ENCODE measurements at regions not wholly inside any gene's neighbourhood (a gene's known extent, or its start where the extent isn't known, plus 50 kb on each side); places are given as distances from the start of the nearest gene placed in this dataset.

GRCh38 chr9:95822583-95823431 is 52.7 kb upstream of the ERCC6L2 start:
- Mint-ChIP-seq H3K9me3 (no peaks in the 10 kb centered on the region), H3K27me3 (ENCODE audit: low read depth) (no peaks in the 10 kb centered on the region), H3K4me3 (no peak overlapping the region), H3K36me3 (no peaks in the 10 kb centered on the region), H3K4me1 (peaks cover 13% of the 10 kb centered on the region), H3K27ac (no peak overlapping the region)
- CTCF ChIA-PET, result interaction anchor here (1.0 kb wide), 1 partner anchor 203 kb away, joined by 3 read pairs; no protein-coding TSS in a partner anchor
- ATAC-seq (no peak), DNase-seq (ENCODE audit: low spot score) (no peak)
- POLR2A ChIA-PET, result interaction anchor here (0.6 kb wide), 1 partner anchor 1153 kb away, joined by 5 read pairs; no protein-coding TSS in a partner anchor
- TF ChIP-seq EMX1 (CRISPR knock-in tag; IDR thresholded peaks at IDR 0.05), result no peak
- no peak for TF ChIP-seq FOXJ3 (CRISPR knock-in tag; IDR thresholded peaks at IDR 0.05; ENCODE audit: borderline replicate concordance)
- TF ChIP-seq ARID4B (CRISPR knock-in tag; IDR thresholded peaks at IDR 0.05; ENCODE audit: borderline replicate concordance), result no peak
- no peak for TF ChIP-seq OVOL2 (CRISPR knock-in tag; IDR thresholded peaks at IDR 0.05; ENCODE audit: borderline replicate concordance)
- TF ChIP-seq KAT7 (CRISPR knock-in tag; IDR thresholded peaks at IDR 0.05; ENCODE audit: borderline replicate concordance), result no peak
- TF ChIP-seq ZNF317 (CRISPR knock-in tag; IDR thresholded peaks at IDR 0.05; ENCODE audit: borderline replicate concordance, low read depth), result no peak
- TF ChIP-seq CREB1 (CRISPR knock-in tag; IDR thresholded peaks at IDR 0.05), result no peak

GRCh38 chr9:95822015-95822414 is 53.5 kb upstream of the ERCC6L2 start:
- Mint-ChIP-seq H3K4me1 (peaks cover 15% of the 10 kb centered on the region), H3K4me3 (no peak overlapping the region), H3K27ac (no peak overlapping the region), H3K9me3 (no peaks in the 10 kb centered on the region), H3K36me3 (no peaks in the 10 kb centered on the region), H3K27me3 (ENCODE audit: low read depth) (no peaks in the 10 kb centered on the region)
- ChIA-PET POLR2A (no interaction called here), CTCF (interaction anchor here (1.0 kb wide), 1 partner anchor 204 kb away, joined by 3 read pairs; no protein-coding TSS in a partner anchor)
- ATAC-seq (no peak), DNase-seq (ENCODE audit: low spot score) (no peak)
- TF ChIP-seq ZNF671 (CRISPR knock-in tag; IDR thresholded peaks at IDR 0.05) (no peak), ZNF317 (CRISPR knock-in tag; IDR thresholded peaks at IDR 0.05; ENCODE audit: borderline replicate concordance, low read depth) (no peak), STAT6 (CRISPR knock-in tag; conservative IDR thresholded peaks at IDR 0.05; ENCODE audit: low read depth) (no peak), ZBTB21 (CRISPR knock-in tag; IDR thresholded peaks at IDR 0.05; ENCODE audit: borderline replicate concordance) (no peak), PRRX2 (CRISPR knock-in tag; IDR thresholded peaks at IDR 0.05) (no peak), OVOL2 (CRISPR knock-in tag; IDR thresholded peaks at IDR 0.05; ENCODE audit: borderline replicate concordance) (no peak), CTCF (IDR thresholded peaks at IDR 0.05) (no peak), ZNF219 (CRISPR knock-in tag; IDR thresholded peaks at IDR 0.05; ENCODE audit: borderline replicate concordance) (no peak), ZSCAN18 (CRISPR knock-in tag; IDR thresholded peaks at IDR 0.05) (no peak), ERG (CRISPR knock-in tag; IDR thresholded peaks at IDR 0.05) (no peak)

Data from WTC11 (cell line).